ENCODE measurements at regions not wholly inside any gene's neighbourhood (a gene's known extent, or its start where the extent isn't known, plus 50 kb on each side); places are given as distances from the start of the nearest gene placed in this dataset.

DNA sequence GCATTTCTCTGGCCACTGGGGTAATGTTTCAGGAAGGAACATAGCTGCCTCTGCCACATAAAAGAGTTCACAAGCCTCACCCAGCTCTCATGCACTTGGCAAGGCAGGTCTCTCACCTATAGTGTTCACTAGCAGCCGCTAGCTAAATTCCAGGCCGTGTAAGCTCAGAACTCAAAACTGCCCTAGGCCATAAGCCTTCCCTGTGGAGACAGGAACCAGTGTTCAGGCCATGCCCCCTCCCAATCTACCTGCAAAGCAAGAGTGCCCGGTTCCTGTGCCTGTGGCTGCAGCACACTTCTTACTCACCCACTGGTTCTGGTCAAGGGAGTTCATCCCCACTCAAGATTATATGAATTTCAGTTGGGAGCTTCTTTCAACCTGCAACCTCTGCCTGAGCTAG, 60.7 kb upstream of the ZNF169 start:
- no peak for TF ChIP-seq CTCF (IDR thresholded peaks at IDR 0.05; ENCODE audit: extremely low read depth, missing control alignments)
- no peak for DNase-seq (ENCODE audit: low spot score)

GRCh38 chr9:94199776-94200175, 59.3 kb upstream of the ZNF169 start:
- DNase-seq (ENCODE audit: low spot score): no peak

DNA sequence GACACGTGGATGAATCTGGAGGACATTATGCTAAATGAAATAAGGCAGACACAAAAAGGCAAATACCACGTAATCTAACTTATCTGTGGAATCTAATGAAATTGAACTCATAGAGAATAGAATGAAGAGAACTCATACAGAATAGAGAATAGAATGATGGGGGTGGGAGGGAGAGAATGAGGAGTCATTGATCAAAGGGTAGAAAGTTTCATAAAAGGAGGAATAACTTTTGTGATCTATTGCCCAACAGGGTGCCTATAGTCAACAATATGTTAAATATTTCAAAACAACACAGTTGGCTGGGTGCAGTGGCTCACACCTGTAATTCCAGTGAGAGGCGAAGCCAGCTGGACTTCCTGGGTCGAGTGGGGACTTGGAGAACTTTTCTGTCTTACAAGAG, 54.9 kb upstream of the ZNF169 start:
- no peak for TF ChIP-seq CTCF (IDR thresholded peaks at IDR 0.05; ENCODE audit: extremely low read depth, missing control alignments)
- no peak for DNase-seq (ENCODE audit: low spot score)

More at GRCh38 chr9:94199776-94200175, 59.3 kb upstream of the ZNF169 start:
- no peak for TF ChIP-seq CTCF (IDR thresholded peaks at IDR 0.05; ENCODE audit: extremely low read depth, missing control alignments)

DNA sequence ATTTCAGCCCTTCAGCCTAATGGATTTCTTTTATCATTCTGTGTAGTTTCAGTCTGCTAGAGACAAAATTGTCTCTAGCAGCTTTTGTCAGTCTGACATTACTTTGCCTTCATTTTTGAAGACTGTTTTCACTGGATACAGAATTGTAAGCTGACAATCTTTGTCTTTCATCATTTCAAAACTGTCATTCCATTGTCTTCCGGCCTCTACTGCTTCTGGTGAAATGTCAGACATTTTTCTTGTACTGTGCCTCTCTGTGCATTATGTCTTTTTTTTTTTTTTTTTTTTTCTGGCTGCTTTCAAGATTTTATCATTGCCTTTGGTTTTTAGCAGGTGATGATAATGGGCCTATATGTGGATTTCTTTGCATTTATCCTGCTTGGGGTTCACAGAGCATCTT, 51.3 kb upstream of the ZNF169 start:
- no peak for TF ChIP-seq CTCF (IDR thresholded peaks at IDR 0.05; ENCODE audit: extremely low read depth, missing control alignments)
- no peak for DNase-seq (ENCODE audit: low spot score)
